H1 (cell line): ENCODE measurements at regions not wholly inside any gene's neighbourhood (a gene's known extent, or its start where the extent isn't known, plus 50 kb on each side); places are given as distances from the start of the nearest gene placed in this dataset.

ENCODE experiments used
- CTCF ChIA-PET: fragments of 300-600 bp; sonication (Branson Sonifier 250); formaldehyde crosslinking; loops from one replicate; lab custom pipeline; 2021; ENCODE audit not compliant: partially characterized antibody; lab: Charles Lee
- POLR2A ChIA-PET: fragments of 300-600 bp; sonication (Branson Sonifier 250); formaldehyde crosslinking; loops from one replicate; lab custom pipeline; 2021; ENCODE audit warnings: inconsistent platforms; ENCODE audit not compliant: partially characterized antibody; lab: Charles Lee
- DNase-seq, 2 experiments: peaks; one replicate each; pipeline versions ENCODE4 v3.0.0 to v3.0.0-alpha.2; 2010 to 2022; ENCODE audit warnings: low spot score in 2 of 2, low read depth in 1 of 2, mixed read lengths in 1 of 2
- FAIRE-seq: peaks from 2 replicates; lab custom pipeline; 2011; peaks lifted over from hg19 to GRCh38; lab: Jason Lieb, UNC
- H2AFZ ChIP-seq: 2 replicates; pipeline ENCODE4 v1.8.1; 2012; ENCODE audit warnings: low read length, inconsistent platforms
- H2AK5ac ChIP-seq: 2 replicates; pipeline ENCODE4 v1.6.1; 2013; ENCODE audit warnings: low read depth, low read length
- H2BK120ac ChIP-seq: replicated peaks from 2 replicates; pipeline ENCODE3; 2013; ENCODE audit warnings: low read depth, low read length, inconsistent platforms
- H2BK12ac ChIP-seq: 2 replicates; pipeline ENCODE4 v1.6.1; 2013; ENCODE audit warnings: low read depth, low read length
- H2BK15ac ChIP-seq: 2 replicates; pipeline ENCODE4 v1.6.1; 2013; ENCODE audit warnings: low read length
- H2BK20ac ChIP-seq: 2 replicates; pipeline ENCODE4 v1.6.1; 2013; ENCODE audit warnings: low read length
- H2BK5ac ChIP-seq: 2 replicates; pipeline ENCODE4 v1.6.1; 2013; ENCODE audit warnings: low read depth, low read length
- H3K14ac ChIP-seq: 2 replicates; pipeline ENCODE4 v1.6.1; 2013; ENCODE audit warnings: inconsistent platforms; ENCODE audit not compliant: insufficient read length
- H3K18ac ChIP-seq: 2 replicates; pipeline ENCODE4 v1.6.1; 2013; ENCODE audit warnings: low read length; ENCODE audit errors: extremely low read depth
- H3K23ac ChIP-seq: 2 replicates; pipeline ENCODE4 v1.6.1; 2013; ENCODE audit warnings: inconsistent platforms; ENCODE audit not compliant: insufficient read length
- H3K23me2 ChIP-seq: 2 replicates; pipeline ENCODE4 v1.6.1; 2013; ENCODE audit warnings: low read depth, low read length
- H3K27ac ChIP-seq: 2 replicates; pipeline ENCODE4 v1.6.1; 2011; ENCODE audit warnings: low read depth, low read length, inconsistent platforms
- H3K27me3 ChIP-seq, 4 experiments: replicated peaks in 1 of 4; 1 replicate in 1 of 4; 2 replicates in 3 of 4; pipeline versions ENCODE4 v1.6.1 to v1.8.1; 2011 to 2013; ENCODE audit warnings: low read length in 3 of 4, mild to moderate bottlenecking in 3 of 4, inconsistent platforms in 2 of 4, mixed read lengths in 2 of 4, moderate library complexity in 1 of 4; ENCODE audit not compliant: control insufficient read depth in 3 of 4, insufficient read depth in 3 of 4; ENCODE audit errors: extremely low read depth in 1 of 4
- H3K36me3 ChIP-seq, 4 experiments: 2 replicates each; pipeline versions ENCODE4 v1.6.1 to v1.8.1; 2011 to 2013; ENCODE audit warnings: mild to moderate bottlenecking in 4 of 4, low read length in 3 of 4, moderate library complexity in 2 of 4, control low read depth in 1 of 4, inconsistent platforms in 1 of 4; ENCODE audit not compliant: insufficient read depth in 4 of 4, control insufficient read depth in 2 of 4
- H3K4ac ChIP-seq: replicated peaks from 2 replicates; pipeline ENCODE3; 2013; ENCODE audit warnings: low read length, low read depth, mixed read lengths, inconsistent platforms; ENCODE audit not compliant: insufficient read length
- H3K4me1 ChIP-seq, 4 experiments: replicated peaks in 1 of 4; 1 replicate in 1 of 4; 2 replicates in 3 of 4; pipeline versions ENCODE4 v1.6.1 to v1.8.1; 2011 to 2013; ENCODE audit warnings: low read length in 3 of 4, inconsistent platforms in 2 of 4, mixed read lengths in 1 of 4; ENCODE audit not compliant: insufficient read depth in 4 of 4, control insufficient read depth in 3 of 4
- H3K4me2 ChIP-seq, 2 experiments: 2 replicates each; pipeline versions ENCODE4 v1.6.1 to v1.8.1; 2011 to 2013; ENCODE audit warnings: low read depth in 2 of 2, low read length in 2 of 2, control low read depth in 1 of 2, inconsistent platforms in 1 of 2, mild to moderate bottlenecking in 1 of 2; ENCODE audit not compliant: insufficient read depth in 1 of 2
- H3K4me3 ChIP-seq, 4 experiments: fragments of 200-600, 300-600 bp in 1 of 4; sonication (generic), shearing (Covaris generic), sonication (Bioruptor Twin) in 1 of 4; 2 replicates each; pipeline versions ENCODE4 v1.5.1 to v1.8.1; 2011 to 2016; ENCODE audit warnings: low read length in 4 of 4, low read depth in 3 of 4, control low read depth in 2 of 4, inconsistent platforms in 2 of 4, mild to moderate bottlenecking in 2 of 4, mixed read lengths in 1 of 4, moderate library complexity in 1 of 4; ENCODE audit not compliant: insufficient read depth in 2 of 4; ENCODE audit errors: extremely low read depth in 1 of 4
- H3K56ac ChIP-seq: replicated peaks from 2 replicates; pipeline ENCODE3; 2013; ENCODE audit warnings: low read depth, mild to moderate bottlenecking, mixed read lengths, low read length, inconsistent platforms; ENCODE audit not compliant: insufficient read length
- H3K79me1 ChIP-seq: 2 replicates; pipeline ENCODE4 v1.6.1; 2013; ENCODE audit warnings: low read depth, low read length, control low read depth
- H3K79me2 ChIP-seq, 2 experiments: 2 replicates each; pipeline versions ENCODE4 v1.6.1 to v1.8.1; 2012 to 2013; ENCODE audit warnings: low read length in 2 of 2, mild to moderate bottlenecking in 2 of 2, inconsistent platforms in 1 of 2; ENCODE audit not compliant: insufficient read depth in 2 of 2, control insufficient read depth in 1 of 2
- H3K9ac ChIP-seq, 4 experiments: replicated peaks in 1 of 4; 1 replicate in 1 of 4; 2 replicates in 3 of 4; pipeline versions ENCODE4 v1.6.1 to v1.8.1; 2011 to 2013; ENCODE audit warnings: low read depth in 3 of 4, low read length in 3 of 4, control low read depth in 2 of 4, mild to moderate bottlenecking in 2 of 4, moderate library complexity in 2 of 4, inconsistent platforms in 1 of 4; ENCODE audit errors: extremely low read depth in 1 of 4
- H3K9me3 ChIP-seq, 2 experiments: 2 replicates each; pipeline versions ENCODE4 v1.6.1 to v1.8.1; 2012 to 2013; ENCODE audit warnings: mild to moderate bottlenecking in 2 of 2, moderate library complexity in 2 of 2, control low read depth in 1 of 2, inconsistent platforms in 1 of 2, low read depth in 1 of 2, low read length in 1 of 2, mixed read lengths in 1 of 2; ENCODE audit not compliant: insufficient read depth in 2 of 2
- H4K20me1 ChIP-seq, 2 experiments: replicated peaks in 1 of 2; 2 replicates each; pipeline versions ENCODE3 to v1.8.1; 2011 to 2013; ENCODE audit warnings: inconsistent platforms in 2 of 2, low read length in 2 of 2, mild to moderate bottlenecking in 1 of 2; ENCODE audit not compliant: insufficient read depth in 2 of 2, control insufficient read depth in 1 of 2
- H4K5ac ChIP-seq: 2 replicates; pipeline ENCODE4 v1.6.1; 2013; ENCODE audit warnings: low read length, low read depth, mixed read lengths, inconsistent platforms; ENCODE audit not compliant: insufficient read length
- H4K8ac ChIP-seq: 2 replicates; pipeline ENCODE4 v1.8.0; 2013; ENCODE audit warnings: mild to moderate bottlenecking, moderate library complexity, low read length, inconsistent platforms; ENCODE audit not compliant: insufficient read depth; ENCODE audit errors: extremely low read depth
- H4K91ac ChIP-seq: replicated peaks from 2 replicates; pipeline ENCODE3; 2013; ENCODE audit warnings: low read length, mixed read lengths, inconsistent platforms; ENCODE audit not compliant: insufficient read length
- CEBPB ChIP-seq: IDR thresholded peaks from 2 replicates; pipeline ENCODE4 v1.6.1; 2012; ENCODE audit warnings: low read depth, low read length
- RFX5 ChIP-seq: IDR thresholded peaks from 2 replicates; pipeline ENCODE4 v1.6.1; 2011; ENCODE audit warnings: low read depth, low read length, improper control_type of control experiment, borderline replicate concordance
- WGBS, 2 experiments: shearing (Covaris generic) in 1 of 2; methylation state at CpG; one replicate each; pipeline versions ENCODE4 v1.1.6 to v1.1.7; 2013 to 2015; ENCODE audit warnings: low lambda C conversion rate in 2 of 2, mixed read lengths in 2 of 2, inconsistent platforms in 1 of 2, low coverage in 1 of 2, missing lambda C conversion rate in 1 of 2; ENCODE audit not compliant: insufficient replicate concordance in 2 of 2, insufficient coverage in 1 of 2, insufficient read length in 1 of 2; ENCODE audit errors: extremely low coverage in 1 of 2, missing lambda C conversion rate in 1 of 2; 5-methylcytosine and 5-hydroxymethylcytosine counted together

- H3K23me2 ChIP-seq = no peaks in the 10 kb centered on the region
- H2AK5ac ChIP-seq = no peak overlapping the region
- FAIRE-seq (no peak), DNase-seq (no peak)
- no peak overlapping the region for H3K18ac ChIP-seq
- no peak overlapping the region for H3K4me3 ChIP-seq
- H2BK12ac ChIP-seq = no peak overlapping the region
- H2BK15ac ChIP-seq = no peak overlapping the region
- no peak overlapping the region for H4K5ac ChIP-seq
- 96% methylated on average over 6 of the region's 8 CpGs; no CpG with 5 or more reads in 1 of the 2 experiments for WGBS, 2 experiments
- no peaks in the 10 kb centered on the region; a peak in 1 of 7 replicates for H3K4me1 ChIP-seq
- H2BK120ac ChIP-seq = no peak overlapping the region
- no peak overlapping the region for H3K14ac ChIP-seq
- no peaks in the 10 kb centered on the region for H4K20me1 ChIP-seq
- no peak overlapping the region for H2BK20ac ChIP-seq
- H2BK5ac ChIP-seq = no peak overlapping the region
- no peak overlapping the region for H4K8ac ChIP-seq
- no peaks in the 10 kb centered on the region for H3K36me3 ChIP-seq
- POLR2A ChIA-PET = no interaction called here
- H3K9me3 ChIP-seq = no peaks in the 10 kb centered on the region
- no peak overlapping the region for H3K4ac ChIP-seq
- H3K56ac ChIP-seq = no peak overlapping the region
- no peak overlapping the region for H3K27ac ChIP-seq
- H3K27me3 ChIP-seq = no peaks in the 10 kb centered on the region
- no peak overlapping the region for H4K91ac ChIP-seq
- H3K23ac ChIP-seq = no peak overlapping the region
- H3K4me2 ChIP-seq = no peak overlapping the region
- TF ChIP-seq RFX5 (no peak), CEBPB (no peak)
- H3K9ac ChIP-seq = no peak overlapping the region
- CTCF ChIA-PET = interaction anchor here (0.7 to 1.2 kb wide), 3 partner anchors 16 to 117 kb away, joined by 3 read pairs; no protein-coding TSS in a partner anchor
- H2AFZ ChIP-seq = no peak overlapping the region
- no peaks in the 10 kb centered on the region for H3K79me2 ChIP-seq
- H3K79me1 ChIP-seq = no peaks in the 10 kb centered on the region
Measured at GRCh38 chrX:125710403-125711062, 390.9 kb downstream of the TEX13C start.
